ENCODE measurements at regions not wholly inside any gene's neighbourhood (a gene's known extent, or its start where the extent isn't known, plus 50 kb on each side); places are given as distances from the start of the nearest gene placed in this dataset.
"Not testable (repeated sequence)": the region's sequence is repeated elsewhere in the genome, so short reads cannot be mapped to it uniquely, and the experiment has no call there.

GRCh38 chr7:67916111-67916510 lies 919.5 kb downstream of the TYW1 start:
- DNase-seq (ENCODE audit: low spot score): not testable (repeated sequence)

GRCh38 chr7:67916571-67917436 lies 920.2 kb downstream of the TYW1 start:
- DNase-seq (ENCODE audit: low spot score): no peak

GRCh38 chr7:67917437-67917755 lies 920.8 kb downstream of the TYW1 start:
- DNase-seq (ENCODE audit: low spot score): no peak

- DNase-seq (ENCODE audit: low spot score): no peak
Observed at GRCh38 chr7:67918158-67918557, 921.5 kb downstream of the TYW1 start.

- DNase-seq (ENCODE audit: low spot score): no peak
Observed at GRCh38 chr7:67923286-67923685, 926.7 kb downstream of the TYW1 start.

GRCh38 chr7:67928141-67928540 lies 931.5 kb downstream of the TYW1 start:
- DNase-seq (ENCODE audit: low spot score): no peak

- DNase-seq (ENCODE audit: low spot score): not testable (repeated sequence)
Observed at GRCh38 chr7:67936447-67936846, 939.8 kb downstream of the TYW1 start.

- DNase-seq (ENCODE audit: low spot score): no peak
Observed at GRCh38 chr7:67940400-67940799, 943.8 kb downstream of the TYW1 start.

GRCh38 chr7:67947191-67947590 lies 950.6 kb downstream of the TYW1 start:
- no peak for DNase-seq (ENCODE audit: low spot score)

- no peak for DNase-seq (ENCODE audit: low spot score)
Observed at GRCh38 chr7:67947646-67948045, 951.0 kb downstream of the TYW1 start.

- DNase-seq (ENCODE audit: low spot score): no peak
Observed at GRCh38 chr7:67950321-67951083, 953.9 kb downstream of the TYW1 start.

- no peak for DNase-seq (ENCODE audit: low spot score)
Observed at GRCh38 chr7:67955061-67955460, 958.4 kb downstream of the TYW1 start.

- no peak for DNase-seq (ENCODE audit: low spot score)
Observed at GRCh38 chr7:67962863-67963262, 966.2 kb downstream of the TYW1 start.

GRCh38 chr7:67976490-67976889 lies 979.9 kb downstream of the TYW1 start:
- DNase-seq (ENCODE audit: low spot score): no peak

- DNase-seq (ENCODE audit: low spot score): no peak
Observed at GRCh38 chr7:67983486-67983885, 986.9 kb downstream of the TYW1 start.

GRCh38 chr7:67984326-67984725 lies 987.7 kb downstream of the TYW1 start:
- DNase-seq (ENCODE audit: low spot score): no peak

- DNase-seq (ENCODE audit: low spot score): no peak
Observed at GRCh38 chr7:67989142-67989541, 992.5 kb downstream of the TYW1 start.

- DNase-seq (ENCODE audit: low spot score): no peak
Observed at GRCh38 chr7:67990003-67990402, 993.4 kb downstream of the TYW1 start.

- DNase-seq (ENCODE audit: low spot score): no peak
Observed at GRCh38 chr7:67990716-67991115, 994.1 kb downstream of the TYW1 start.

- no peak for DNase-seq (ENCODE audit: low spot score)
Observed at GRCh38 chr7:67992287-67992686, 995.7 kb downstream of the TYW1 start.

- no peak for DNase-seq (ENCODE audit: low spot score)
Observed at GRCh38 chr7:68005992-68006391, 1009.4 kb downstream of the TYW1 start.

GRCh38 chr7:68006619-68007018 lies 1010.0 kb downstream of the TYW1 start:
- no peak for DNase-seq (ENCODE audit: low spot score)

GRCh38 chr7:68009716-68010115 lies 1013.1 kb downstream of the TYW1 start:
- DNase-seq (ENCODE audit: low spot score): no peak

Data from globus pallidus (tissue), 1 donor.